CD14-positive monocyte (primary cell): ENCODE measurements at regions not wholly inside any gene's neighbourhood (a gene's known extent, or its start where the extent isn't known, plus 50 kb on each side); places are given as distances from the start of the nearest gene placed in this dataset.

Experiments
- DNase-seq, 3 donors: peaks; one replicate each; pipeline ENCODE4 v3.0.0-alpha.2; 2011 to 2022
- H2AFZ ChIP-seq: 2 replicates; pipeline ENCODE4 v1.6.0; 2012; ENCODE audit warnings: mild to moderate bottlenecking, low read depth, low read length, inconsistent platforms; ENCODE audit not compliant: insufficient read depth, poor library complexity, severe bottlenecking
- H3K27ac ChIP-seq, 2 donors: 1 replicate in 1 of 2; 2 replicates in 1 of 2; pipeline ENCODE4 v1.5.1; 2012 to 2013; ENCODE audit warnings: low read length in 2 of 2, control low read depth in 1 of 2, inconsistent platforms in 1 of 2, low read depth in 1 of 2, mild to moderate bottlenecking in 1 of 2
- H3K27me3 ChIP-seq, 2 donors: one replicate each; pipeline versions ENCODE4 v1.6.0 to v1.6.1; 2011 to 2013; ENCODE audit warnings: low read length in 2 of 2; ENCODE audit not compliant: control insufficient read depth in 2 of 2, insufficient read depth in 2 of 2
- H3K36me3 ChIP-seq, 2 donors: replicated peaks in 1 of 2; 1 replicate in 1 of 2; 2 replicates in 1 of 2; pipeline versions ENCODE4 v1.5.1 to v1.6.1; 2012 to 2013; ENCODE audit warnings: low read length in 2 of 2, control low read depth in 1 of 2, inconsistent platforms in 1 of 2, mild to moderate bottlenecking in 1 of 2; ENCODE audit not compliant: insufficient read depth in 2 of 2, control insufficient read depth in 1 of 2
- H3K4me1 ChIP-seq, 2 donors: 1 replicate in 1 of 2; 2 replicates in 1 of 2; pipeline versions ENCODE4 v1.5.1 to v1.6.1; 2012 to 2013; ENCODE audit warnings: low read length in 2 of 2, control low read depth in 1 of 2, inconsistent platforms in 1 of 2, mild to moderate bottlenecking in 1 of 2, moderate library complexity in 1 of 2; ENCODE audit not compliant: insufficient read depth in 2 of 2, control insufficient read depth in 1 of 2
- H3K4me2 ChIP-seq: replicated peaks from 2 replicates; pipeline ENCODE3; 2012; ENCODE audit warnings: low read length, moderate library complexity, mild to moderate bottlenecking; ENCODE audit not compliant: poor library complexity, severe bottlenecking; ENCODE audit errors: extremely low read depth
- H3K4me3 ChIP-seq, 3 experiments: fragments of 200-600 bp in 1 of 3; sonication (generic) in 1 of 3; replicated peaks in 1 of 3; 1 replicate in 2 of 3; 2 replicates in 1 of 3; pipeline ENCODE4 v1.5.1; 2011 to 2013; ENCODE audit warnings: low read length in 3 of 3, mild to moderate bottlenecking in 3 of 3, control low read depth in 2 of 3, low read depth in 2 of 3, inconsistent platforms in 1 of 3, moderate library complexity in 1 of 3
- H3K79me2 ChIP-seq: 2 replicates; pipeline ENCODE4 v1.6.0; 2012; ENCODE audit warnings: mild to moderate bottlenecking, control low read depth, inconsistent platforms, low read length, moderate library complexity; ENCODE audit not compliant: insufficient read depth
- H3K9ac ChIP-seq: 2 replicates; pipeline ENCODE4 v1.6.0; 2017; ENCODE audit warnings: low read length, mild to moderate bottlenecking; ENCODE audit not compliant: insufficient read depth, poor library complexity, severe bottlenecking
- H3K9me3 ChIP-seq, 2 donors: replicated peaks in 1 of 2; 1 replicate in 1 of 2; 2 replicates in 1 of 2; pipeline versions ENCODE4 v1.5.1 to v1.6.1; 2012 to 2013; ENCODE audit warnings: low read length in 2 of 2, control low read depth in 1 of 2; ENCODE audit not compliant: control insufficient read depth in 1 of 2, insufficient read depth in 1 of 2
- H4K20me1 ChIP-seq: 2 replicates; pipeline ENCODE4 v1.6.0; 2012; ENCODE audit warnings: mild to moderate bottlenecking, low read length, control low read depth, moderate library complexity; ENCODE audit not compliant: insufficient read depth
- H3K27ac Mint-ChIP-seq, 7 donors: one replicate each; pipeline ENCODE4 v1.8.0; 2020; ENCODE audit warnings: mild to moderate bottlenecking in 7 of 7, mixed read lengths in 7 of 7, moderate library complexity in 6 of 7, inconsistent platforms in 2 of 7
- H3K27me3 Mint-ChIP-seq, 3 donors: one replicate each; pipeline ENCODE4 v1.8.0; 2021 to 2022; ENCODE audit warnings: low read depth in 3 of 3, mild to moderate bottlenecking in 3 of 3, mixed read lengths in 3 of 3, moderate library complexity in 3 of 3, inconsistent platforms in 1 of 3
- H3K36me3 Mint-ChIP-seq, 2 donors: one replicate each; pipeline ENCODE4 v1.8.0; 2020; ENCODE audit warnings: mixed read lengths in 2 of 2, inconsistent platforms in 1 of 2, mild to moderate bottlenecking in 1 of 2
- H3K4me1 Mint-ChIP-seq: one replicate; pipeline ENCODE4 v1.8.0; 2020; ENCODE audit warnings: mild to moderate bottlenecking, mixed read lengths
- H3K4me3 Mint-ChIP-seq, 2 donors: one replicate each; pipeline ENCODE4 v1.8.0; 2020; ENCODE audit warnings: mild to moderate bottlenecking in 2 of 2, mixed read lengths in 2 of 2, moderate library complexity in 1 of 2
- H3K9me3 Mint-ChIP-seq, 7 donors: one replicate each; pipeline ENCODE4 v1.8.0; 2020 to 2022; ENCODE audit warnings: mixed read lengths in 7 of 7, mild to moderate bottlenecking in 6 of 7, moderate library complexity in 6 of 7, inconsistent platforms in 2 of 7
- WGBS: methylation state at CpG from one replicate; pipeline ENCODE4 v1.1.5; 2013; ENCODE audit warnings: missing lambda C conversion rate; ENCODE audit not compliant: insufficient coverage; 5-methylcytosine and 5-hydroxymethylcytosine counted together
- intact Hi-C, 2 donors: fragments of 100-400 bp; cut with micrococcal nuclease; formaldehyde crosslinking; loops; one replicate each; pipeline versions ENCODE4 v1.15.0 to v1.15.1; 2023
- TF ChIP-seq, protein P1 (sequence below): fragments of 200-600 bp; IDR thresholded peaks from one replicate; pipeline ENCODE4 v1.8.0; 2022; ENCODE audit warnings: antibody characterized with exemption, mild to moderate bottlenecking

- Histone ChIP-seq H3K36me3 (no peaks in the 10 kb centered on the region), H3K4me2 (no peak overlapping the region), H2AFZ (no peak overlapping the region), H3K4me1 (peaks cover 6 to 11% of the 10 kb centered on the region in 2 donors), H3K9ac (no peak overlapping the region), H3K27ac (no peak overlapping the region), H3K27me3 (no peaks in the 10 kb centered on the region), H3K9me3 (no peaks in the 10 kb centered on the region), H3K4me3 (no peak overlapping the region), H3K79me2 (no peaks in the 10 kb centered on the region), H4K20me1 (no peaks in the 10 kb centered on the region)
- Mint-ChIP-seq H3K4me1 (peaks cover 8% of the 10 kb centered on the region), H3K27ac (no peak overlapping the region), H3K27me3 (no peaks in the 10 kb centered on the region), H3K36me3 (no peaks in the 10 kb centered on the region), H3K4me3 (no peak overlapping the region), H3K9me3 (no peaks in the 10 kb centered on the region)
- intact Hi-C loops, result no loop called here
- no CpG with 5 or more reads among the region's 1 CpG for WGBS
- DNase-seq, result no peak
- TF ChIP-seq, protein P1, sequence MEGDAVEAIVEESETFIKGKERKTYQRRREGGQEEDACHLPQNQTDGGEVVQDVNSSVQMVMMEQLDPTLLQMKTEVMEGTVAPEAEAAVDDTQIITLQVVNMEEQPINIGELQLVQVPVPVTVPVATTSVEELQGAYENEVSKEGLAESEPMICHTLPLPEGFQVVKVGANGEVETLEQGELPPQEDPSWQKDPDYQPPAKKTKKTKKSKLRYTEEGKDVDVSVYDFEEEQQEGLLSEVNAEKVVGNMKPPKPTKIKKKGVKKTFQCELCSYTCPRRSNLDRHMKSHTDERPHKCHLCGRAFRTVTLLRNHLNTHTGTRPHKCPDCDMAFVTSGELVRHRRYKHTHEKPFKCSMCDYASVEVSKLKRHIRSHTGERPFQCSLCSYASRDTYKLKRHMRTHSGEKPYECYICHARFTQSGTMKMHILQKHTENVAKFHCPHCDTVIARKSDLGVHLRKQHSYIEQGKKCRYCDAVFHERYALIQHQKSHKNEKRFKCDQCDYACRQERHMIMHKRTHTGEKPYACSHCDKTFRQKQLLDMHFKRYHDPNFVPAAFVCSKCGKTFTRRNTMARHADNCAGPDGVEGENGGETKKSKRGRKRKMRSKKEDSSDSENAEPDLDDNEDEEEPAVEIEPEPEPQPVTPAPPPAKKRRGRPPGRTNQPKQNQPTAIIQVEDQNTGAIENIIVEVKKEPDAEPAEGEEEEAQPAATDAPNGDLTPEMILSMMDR, result no peak
These were observed 288.3 kb downstream of the KCTD12 start for GRCh38 chr13:76597868-76598267.

DNA sequence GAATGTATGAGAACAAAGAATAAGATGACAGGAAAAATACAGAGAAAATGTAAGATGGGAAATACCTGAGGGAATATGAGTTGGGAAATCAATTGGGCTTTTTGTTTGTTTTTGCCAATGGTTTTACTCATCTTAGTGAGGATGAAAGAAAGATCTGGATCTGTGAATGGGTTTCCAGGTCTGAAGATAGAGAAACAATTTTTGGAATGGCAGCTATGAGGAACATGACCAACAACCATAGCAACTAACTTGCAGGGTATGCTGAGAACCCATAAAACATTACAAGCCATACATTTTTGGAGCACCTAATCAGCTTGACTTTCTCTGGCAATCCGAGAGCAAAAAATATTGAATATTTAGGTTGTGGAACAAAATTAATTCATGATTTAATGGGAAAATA is 290.0 kb downstream of the KCTD12 start:
- H3K4me1 ChIP-seq, result peaks cover 6 to 11% of the 10 kb centered on the region in 2 donors
- H3K9me3 Mint-ChIP-seq, result no peaks in the 10 kb centered on the region
- H3K36me3 ChIP-seq, result no peaks in the 10 kb centered on the region
- DNase-seq, result no peak
- no peak overlapping the region for H3K27ac ChIP-seq
- H3K36me3 Mint-ChIP-seq, result no peaks in the 10 kb centered on the region
- no peaks in the 10 kb centered on the region for H3K27me3 ChIP-seq
- no peak overlapping the region for H3K4me3 Mint-ChIP-seq
- H3K4me3 ChIP-seq, result no peak overlapping the region
- no peaks in the 10 kb centered on the region for H3K79me2 ChIP-seq
- H3K9ac ChIP-seq, result no peak overlapping the region
- H4K20me1 ChIP-seq, result no peaks in the 10 kb centered on the region
- H3K9me3 ChIP-seq, result no peaks in the 10 kb centered on the region
- no CpG with 5 or more reads among the region's 1 CpG for WGBS
- TF ChIP-seq, protein P1, result no peak
- H3K27me3 Mint-ChIP-seq, result no peaks in the 10 kb centered on the region
- no peak overlapping the region for H2AFZ ChIP-seq
- H3K4me2 ChIP-seq, result no peak overlapping the region
- intact Hi-C loops, result no loop called here
- no peak overlapping the region for H3K27ac Mint-ChIP-seq
- peaks cover 8% of the 10 kb centered on the region for H3K4me1 Mint-ChIP-seq
